ENCODE measurements at regions not wholly inside any gene's neighbourhood (a gene's known extent, or its start where the extent isn't known, plus 50 kb on each side); places are given as distances from the start of the nearest gene placed in this dataset.
A peak's percentile ranks its signal among the peaks of the same experiment; 100 is the strongest.

- no peak for DNase-seq
Measured at GRCh38 chr4:154088741-154089140, 299.9 kb upstream of the SFRP2 start.

- DNase-seq, result no peak
Measured at GRCh38 chr4:154086247-154086646, 297.4 kb upstream of the SFRP2 start.

GRCh38 chr4:154084864-154085263 is 296.0 kb upstream of the SFRP2 start:
- DNase-seq, result no peak

GRCh38 chr4:154082760-154083535 is 294.1 kb upstream of the SFRP2 start:
- peak; percentile 38 for DNase-seq

GRCh38 chr4:154081391-154081790 is 292.5 kb upstream of the SFRP2 start:
- DNase-seq, result no peak

- DNase-seq, result no peak
Measured at GRCh38 chr4:154078504-154079350, 289.8 kb upstream of the SFRP2 start.

GRCh38 chr4:154076921-154077320 is 288.0 kb upstream of the SFRP2 start:
- no peak for DNase-seq

- no peak for DNase-seq
Measured at GRCh38 chr4:154073107-154073822, 284.4 kb upstream of the SFRP2 start.

- DNase-seq, result no peak
Measured at GRCh38 chr4:154067786-154068185, 278.9 kb upstream of the SFRP2 start.

- no peak for DNase-seq
Measured at GRCh38 chr4:154065368-154065767, 276.5 kb upstream of the SFRP2 start.

- no peak for DNase-seq
Measured at GRCh38 chr4:154064244-154064643, 275.4 kb upstream of the SFRP2 start.

- peak; percentile 47 for DNase-seq
Measured at GRCh38 chr4:154049457-154050181, 260.7 kb upstream of the SFRP2 start.

- DNase-seq, result no peak
Measured at GRCh38 chr4:154047733-154048132, 258.9 kb upstream of the SFRP2 start.

- peak; percentile 48 for DNase-seq
Measured at GRCh38 chr4:154044742-154045485, 256.0 kb upstream of the SFRP2 start.

GRCh38 chr4:154044108-154044531 is 255.2 kb upstream of the SFRP2 start:
- no peak for DNase-seq

- peak; percentile 73 for DNase-seq
Measured at GRCh38 chr4:154041640-154042039, 252.8 kb upstream of the SFRP2 start.

GRCh38 chr4:154039435-154040343 is 250.8 kb upstream of the SFRP2 start:
- DNase-seq, result peak; percentile 77

- no peak for DNase-seq
Measured at GRCh38 chr4:154036856-154037255, 248.0 kb upstream of the SFRP2 start.

GRCh38 chr4:154035341-154035740 is 246.5 kb upstream of the SFRP2 start:
- DNase-seq, result peak; percentile 62

- no peak for DNase-seq
Measured at GRCh38 chr4:154033921-154034320, 245.0 kb upstream of the SFRP2 start.
